AG04450 (cell line): ENCODE measurements at regions not wholly inside any gene's neighbourhood (a gene's known extent, or its start where the extent isn't known, plus 50 kb on each side); places are given as distances from the start of the nearest gene placed in this dataset.
A peak's percentile ranks its signal among the peaks of the same experiment; 100 is the strongest.

Experiments
- CTCF ChIA-PET: fragments of 300-600, 350-600 bp; formaldehyde crosslinking; extraction: SDS; loops from one replicate; lab custom pipeline; 2022; ENCODE audit warnings: antibody characterized with exemption, inconsistent platforms; lab: Charles Lee
- POLR2A ChIA-PET: fragments of 350-600 bp; formaldehyde crosslinking; extraction: SDS; loops from one replicate; lab custom pipeline; 2021; ENCODE audit warnings: antibody characterized with exemption, inconsistent platforms; lab: Yijun Ruan, JAX
- DNase-seq: peaks from one replicate; pipeline ENCODE4 v3.0.0-alpha.2; 2011; ENCODE audit warnings: low read depth, low spot score
- H3K27ac ChIP-seq: one replicate; pipeline ENCODE4 v1.5.1; 2012; ENCODE audit warnings: low read depth, low read length, control low read depth
- H3K27me3 ChIP-seq: one replicate; pipeline ENCODE4 v1.6.0; 2012; ENCODE audit warnings: low read length; ENCODE audit not compliant: control insufficient read depth, insufficient read depth
- H3K4me3 ChIP-seq: 2 replicates; pipeline ENCODE4 v1.5.1; 2011; ENCODE audit warnings: mild to moderate bottlenecking, low read depth, low read length, control low read depth
- H3K9me3 ChIP-seq: 2 replicates; pipeline ENCODE4 v1.5.1; 2012; ENCODE audit warnings: low read length; ENCODE audit not compliant: control insufficient read depth, insufficient read depth
- TF ChIP-seq, protein P1 (sequence below): IDR thresholded peaks from 2 replicates; pipeline ENCODE4 v1.5.1; 2011; ENCODE audit warnings: low read depth, low read length, control low read depth, inconsistent platforms

DNA sequence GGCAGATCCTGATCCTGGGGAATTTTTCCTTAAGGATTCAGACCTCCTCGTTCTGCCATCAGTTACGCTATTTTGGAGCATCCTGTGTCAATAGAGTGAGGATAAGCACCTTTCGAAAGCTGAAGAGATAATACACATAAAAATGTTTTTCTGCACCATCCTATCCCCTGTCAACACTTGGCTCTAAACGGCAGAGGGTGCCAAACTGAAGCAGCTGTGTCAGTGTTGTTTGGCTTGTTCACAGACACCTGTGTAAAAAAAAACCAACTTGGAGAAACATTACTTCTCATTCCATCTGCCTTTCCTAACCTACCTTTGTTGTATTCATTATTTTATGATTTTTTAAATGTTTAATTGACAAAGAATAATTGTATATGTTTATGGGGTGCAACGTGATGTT lies 417.0 kb upstream of the DDI1 start:
- Histone ChIP-seq H3K4me3 (no peak overlapping the region), H3K27ac (no peak overlapping the region), H3K9me3 (no peaks in the 10 kb centered on the region), H3K27me3 (no peaks in the 10 kb centered on the region)
- CTCF ChIA-PET: no interaction called here
- TF ChIP-seq, protein P1, sequence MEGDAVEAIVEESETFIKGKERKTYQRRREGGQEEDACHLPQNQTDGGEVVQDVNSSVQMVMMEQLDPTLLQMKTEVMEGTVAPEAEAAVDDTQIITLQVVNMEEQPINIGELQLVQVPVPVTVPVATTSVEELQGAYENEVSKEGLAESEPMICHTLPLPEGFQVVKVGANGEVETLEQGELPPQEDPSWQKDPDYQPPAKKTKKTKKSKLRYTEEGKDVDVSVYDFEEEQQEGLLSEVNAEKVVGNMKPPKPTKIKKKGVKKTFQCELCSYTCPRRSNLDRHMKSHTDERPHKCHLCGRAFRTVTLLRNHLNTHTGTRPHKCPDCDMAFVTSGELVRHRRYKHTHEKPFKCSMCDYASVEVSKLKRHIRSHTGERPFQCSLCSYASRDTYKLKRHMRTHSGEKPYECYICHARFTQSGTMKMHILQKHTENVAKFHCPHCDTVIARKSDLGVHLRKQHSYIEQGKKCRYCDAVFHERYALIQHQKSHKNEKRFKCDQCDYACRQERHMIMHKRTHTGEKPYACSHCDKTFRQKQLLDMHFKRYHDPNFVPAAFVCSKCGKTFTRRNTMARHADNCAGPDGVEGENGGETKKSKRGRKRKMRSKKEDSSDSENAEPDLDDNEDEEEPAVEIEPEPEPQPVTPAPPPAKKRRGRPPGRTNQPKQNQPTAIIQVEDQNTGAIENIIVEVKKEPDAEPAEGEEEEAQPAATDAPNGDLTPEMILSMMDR: peak; percentile 41
- no peak for DNase-seq
- POLR2A ChIA-PET: no interaction called here

DNA sequence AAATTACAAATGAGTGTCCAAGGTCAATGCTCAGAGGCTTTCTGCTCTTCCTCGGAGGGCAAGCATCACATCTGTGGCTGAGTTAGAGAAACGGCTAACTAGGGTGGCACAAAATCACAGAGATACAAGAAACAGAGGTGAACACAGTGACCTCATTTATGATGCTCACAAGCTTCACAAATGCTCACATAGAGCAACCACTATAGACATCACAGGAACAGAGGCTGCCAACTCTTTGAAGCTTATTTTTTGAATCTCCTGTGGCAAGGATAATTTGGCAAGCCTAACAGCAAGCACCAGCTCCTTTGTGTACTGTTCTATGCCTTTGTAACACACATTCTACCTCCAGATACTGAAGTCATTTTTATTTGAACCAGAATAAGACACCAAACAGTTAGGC lies 416.5 kb upstream of the DDI1 start:
- Histone ChIP-seq H3K9me3 (no peaks in the 10 kb centered on the region), H3K27ac (no peak overlapping the region), H3K27me3 (no peaks in the 10 kb centered on the region), H3K4me3 (no peak overlapping the region)
- CTCF ChIA-PET: interaction anchor here (1.0 kb wide), 1 partner anchor 82 kb away, joined by 3 read pairs; no protein-coding TSS in a partner anchor
- POLR2A ChIA-PET: no interaction called here
- DNase-seq: no peak
- TF ChIP-seq, protein P1: no peak

DNA sequence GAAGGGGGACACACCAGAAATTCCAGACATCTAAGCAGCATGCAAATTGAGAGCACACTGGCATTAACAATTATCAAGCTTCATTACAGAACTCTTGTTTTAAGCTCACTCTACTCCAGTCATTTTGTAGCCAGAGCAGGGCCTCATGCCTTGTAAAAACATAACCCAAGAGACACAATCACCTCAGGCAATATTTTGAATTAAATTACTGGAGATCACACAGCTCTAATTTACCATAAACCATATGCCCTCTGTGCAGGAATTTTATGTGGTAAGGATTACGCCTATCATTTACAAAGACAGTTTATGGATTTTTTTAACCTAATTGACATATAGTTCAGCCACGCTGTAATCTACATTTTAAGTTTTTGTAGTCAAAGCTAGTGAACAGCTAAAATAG lies 414.1 kb upstream of the DDI1 start:
- H3K9me3 ChIP-seq: no peaks in the 10 kb centered on the region
- TF ChIP-seq, protein P1: no peak
- CTCF ChIA-PET: interaction anchor here (1.1 kb wide), 1 partner anchor 18 kb away, joined by 3 read pairs; no protein-coding TSS in a partner anchor
- no peak overlapping the region for H3K27ac ChIP-seq
- no peak overlapping the region for H3K4me3 ChIP-seq
- no peak for DNase-seq
- H3K27me3 ChIP-seq: no peaks in the 10 kb centered on the region
- POLR2A ChIA-PET: no interaction called here

DNA sequence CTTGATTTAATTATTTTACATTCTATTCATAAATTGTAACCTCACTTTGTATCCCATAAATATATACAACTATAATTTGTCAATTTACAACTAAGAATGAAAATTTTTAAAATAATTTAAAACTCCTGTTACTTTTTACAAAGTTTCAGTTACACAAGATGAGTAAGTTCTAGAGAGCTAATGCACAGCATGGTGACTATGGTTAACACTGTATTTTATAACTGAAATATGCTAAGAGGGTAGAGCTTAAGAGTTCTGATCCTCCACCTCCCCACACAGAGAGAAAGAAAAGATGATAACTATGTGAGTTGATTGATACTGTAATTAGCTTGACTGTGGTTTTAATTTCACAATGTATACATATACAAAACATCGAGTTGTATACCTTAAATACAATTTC lies 412.5 kb upstream of the DDI1 start:
- ChIA-PET CTCF (interaction anchor here (1.1 kb wide), 1 partner anchor 23 kb away, joined by 3 read pairs; no protein-coding TSS in a partner anchor), POLR2A (no interaction called here)
- Histone ChIP-seq H3K9me3 (no peaks in the 10 kb centered on the region), H3K27ac (no peak overlapping the region), H3K27me3 (no peaks in the 10 kb centered on the region), H3K4me3 (no peak overlapping the region)
- TF ChIP-seq, protein P1: no peak
- DNase-seq: no peak

DNA sequence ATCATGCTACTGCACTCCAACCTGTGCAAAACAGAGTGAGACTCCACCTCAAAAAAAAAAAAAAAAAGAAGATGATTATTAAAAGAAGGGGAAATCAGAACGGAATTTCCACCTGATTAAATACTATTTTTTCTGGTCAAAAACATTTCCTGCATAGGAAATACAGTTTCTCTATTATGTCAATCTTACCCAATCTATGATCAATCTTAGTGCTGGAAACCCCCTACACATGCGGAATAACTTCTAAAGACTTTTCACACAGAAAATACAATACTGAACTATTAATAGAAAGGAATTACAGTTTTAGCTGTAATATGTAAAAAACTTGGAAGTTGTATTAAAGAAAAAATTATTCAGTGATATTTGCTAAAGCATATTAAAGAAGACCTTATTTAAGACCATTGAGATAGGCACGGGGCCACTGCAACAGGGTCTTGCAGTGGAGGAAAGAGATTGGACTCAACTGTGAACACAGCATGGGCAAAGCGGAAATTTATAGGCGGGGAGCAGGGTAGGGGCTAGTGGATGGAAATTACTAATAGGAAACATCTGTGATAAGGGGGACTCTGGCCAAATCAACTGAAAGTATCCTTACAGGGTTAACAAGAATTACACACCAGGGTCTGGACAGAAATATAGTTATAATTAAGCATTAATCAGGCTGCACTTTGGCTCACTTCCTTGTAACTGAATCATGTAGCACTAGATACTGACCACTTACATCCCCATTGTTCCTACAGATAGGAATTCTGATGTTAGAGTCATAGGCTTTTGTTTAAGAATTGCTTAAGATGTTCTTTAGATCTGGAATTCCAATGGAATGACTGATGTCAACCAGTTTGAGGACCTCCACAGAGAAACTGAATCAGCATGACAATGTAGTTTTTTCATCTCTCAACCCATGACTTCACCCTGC lies 411.5 kb upstream of the DDI1 start:
- Histone ChIP-seq H3K9me3 (no peaks in the 10 kb centered on the region), H3K27me3 (no peaks in the 10 kb centered on the region), H3K4me3 (no peak overlapping the region), H3K27ac (peak overlapping the region; percentile 94)
- TF ChIP-seq, protein P1: no peak
- POLR2A ChIA-PET: no interaction called here
- peak; percentile 84 for DNase-seq
- CTCF ChIA-PET: interaction anchor here (0.7 kb wide), 1 partner anchor 911 kb away, joined by 3 read pairs; no protein-coding TSS in a partner anchor
